Panc1 (cell line): ENCODE measurements at regions not wholly inside any gene's neighbourhood (a gene's known extent, or its start where the extent isn't known, plus 50 kb on each side); places are given as distances from the start of the nearest gene placed in this dataset.

Experiments used
- ATAC-seq: fragments of 200-7000 bp; cut with Tn5 transposase; 2 replicates; pipeline ENCODE4 v1.9.1; 2020; ENCODE audit warnings: mild to moderate bottlenecking, moderate library complexity
- BruUV-seq: library from RNA; stranded (reverse); fragments of 400-500 nt; replicated peaks from 2 replicates; lab custom pipeline; 2021; lab: Mats Ljungman, UMichigan
- CTCF ChIA-PET: fragments of 300-600 bp; sonication (Branson Sonifier 250); formaldehyde crosslinking; loops from one replicate; lab custom pipeline; 2022; ENCODE audit warnings: antibody characterized with exemption; lab: Charles Lee
- POLR2A ChIA-PET: fragments of 300-600 bp; sonication (Branson Sonifier 250); formaldehyde crosslinking; loops from one replicate; lab custom pipeline; 2022; ENCODE audit warnings: antibody characterized with exemption; lab: Charles Lee
- DNase-seq: peaks from one replicate; pipeline ENCODE4 v3.0.0-alpha.2; 2010; ENCODE audit warnings: low read depth, low spot score
- H3K27ac ChIP-seq: 2 replicates; pipeline ENCODE4 v1.5.1; 2011; ENCODE audit warnings: mild to moderate bottlenecking, low read length, inconsistent platforms
- H3K27me3 ChIP-seq: fragments of 200-500 bp; sonication (Bioruptor generic); 2 replicates; pipeline ENCODE4 v1.6.0; 2014; ENCODE audit warnings: low read length, inconsistent platforms; ENCODE audit not compliant: control insufficient read depth, insufficient read depth
- H3K36me3 ChIP-seq: fragments of 200-500 bp; sonication (Bioruptor generic); 2 replicates; pipeline ENCODE4 v1.5.1; 2014; ENCODE audit warnings: inconsistent platforms, mild to moderate bottlenecking, low read length, moderate library complexity; ENCODE audit not compliant: control insufficient read depth, insufficient read depth
- H3K4me1 ChIP-seq: 2 replicates; pipeline ENCODE4 v1.5.1; 2011; ENCODE audit warnings: inconsistent platforms, mild to moderate bottlenecking, low read length, moderate library complexity; ENCODE audit not compliant: control insufficient read depth, insufficient read depth
- H3K4me3 ChIP-seq, 2 experiments: 2 replicates each; pipeline ENCODE4 v1.5.1; 2011 to 2012; ENCODE audit warnings: low read depth in 2 of 2, low read length in 2 of 2, mild to moderate bottlenecking in 2 of 2, inconsistent platforms in 1 of 2, moderate library complexity in 1 of 2
- H3K9me3 ChIP-seq: fragments of 200-500 bp; sonication (Bioruptor generic); 2 replicates; pipeline ENCODE4 v1.5.1; 2014; ENCODE audit warnings: low read depth, mild to moderate bottlenecking, inconsistent platforms, low read length, moderate library complexity; ENCODE audit not compliant: control insufficient read depth, insufficient read depth
- CTCF ChIP-seq: fragments of 450-650 bp; IDR thresholded peaks from 2 replicates; pipeline ENCODE4 v1.5.1; 2017; ENCODE audit warnings: mild to moderate bottlenecking
- POLR2AphosphoS5 ChIP-seq: IDR thresholded peaks from 2 replicates; pipeline ENCODE4 v1.6.1; 2012; ENCODE audit warnings: mild to moderate bottlenecking, low read depth, low read length, moderate library complexity
- REST ChIP-seq, 2 experiments: IDR thresholded peaks; 2 replicates each; pipeline ENCODE4 v1.6.1; 2011 to 2012; ENCODE audit warnings: low read depth in 2 of 2, control low read depth in 1 of 2, low read length in 1 of 2, mild to moderate bottlenecking in 1 of 2, moderate library complexity in 1 of 2; ENCODE audit not compliant: insufficient read depth in 1 of 2
- SIN3A ChIP-seq: IDR thresholded peaks from 2 replicates; pipeline ENCODE4 v1.6.1; 2012; ENCODE audit warnings: low read depth, mild to moderate bottlenecking, low read length, moderate library complexity, borderline replicate concordance; ENCODE audit not compliant: insufficient read depth
- TCF7L2 ChIP-seq: IDR thresholded peaks from 2 replicates; pipeline ENCODE4 v1.6.1; 2011; ENCODE audit warnings: mild to moderate bottlenecking, low read depth, low read length, inconsistent platforms
- in situ Hi-C: cut with HindIII; loops from 2 replicates; pipeline ENCODE4 v1.10.0; 2016; ENCODE audit warnings: low sequenced_read_pairs, low pct_unique_long_range_greater_than_20kb
- intact Hi-C: fragments of 100-400 bp; cut with micrococcal nuclease; formaldehyde crosslinking; loops from one replicate; pipeline ENCODE4 v1.10.0; 2022; ENCODE audit not compliant: unreplicated experiment

- H3K27me3 ChIP-seq = no peaks in the 10 kb centered on the region
- H3K27ac ChIP-seq = no peak overlapping the region
- no peaks in the 10 kb centered on the region for H3K9me3 ChIP-seq
- CTCF ChIA-PET = interaction anchor here (0.6 kb wide), 1 partner anchor 47 kb away, joined by 3 read pairs; no protein-coding TSS in a partner anchor
- in situ Hi-C loops = no loop called here
- H3K4me1 ChIP-seq = no peaks in the 10 kb centered on the region
- POLR2A ChIA-PET = no interaction called here
- intact Hi-C loops = no loop called here
- no peak for DNase-seq
- no TSS peak for BruUV-seq
- H3K36me3 ChIP-seq = no peaks in the 10 kb centered on the region
- no peak overlapping the region for H3K4me3 ChIP-seq
- no peak for TF ChIP-seq POLR2AphosphoS5
- TF ChIP-seq SIN3A = no peak
- TF ChIP-seq CTCF = no peak
- TF ChIP-seq REST (IDR thresholded peaks at IDR 0.05; ENCODE audit: insufficient read depth in 1 of 2, low read depth in 2 of 2, low read length in 1 of 2) = no peak
- 0 out of 2 replicates have a peak, but pooled peaks have one; percentile 48 for ATAC-seq
Observed at GRCh38 chr12:131229426-131230339, 276.0 kb downstream of the ADGRD1 start.

- Histone ChIP-seq H3K36me3 (no peaks in the 10 kb centered on the region), H3K27me3 (no peaks in the 10 kb centered on the region), H3K9me3 (no peaks in the 10 kb centered on the region), H3K4me1 (no peaks in the 10 kb centered on the region), H3K4me3 (no peak overlapping the region), H3K27ac (no peak overlapping the region)
- ATAC-seq (no peak), DNase-seq (no peak)
- ChIA-PET POLR2A (no interaction called here), CTCF (no interaction called here)
- intact Hi-C loops = no loop called here
- TF ChIP-seq POLR2AphosphoS5 (no peak), CTCF (no peak), REST (IDR thresholded peaks at IDR 0.05; ENCODE audit: insufficient read depth in 1 of 2, low read depth in 2 of 2, low read length in 1 of 2) (no peak), SIN3A (no peak), TCF7L2 (no peak)
- in situ Hi-C loops = no loop called here
- BruUV-seq = no TSS peak
Observed at GRCh38 chr12:131230340-131231031, 276.8 kb downstream of the ADGRD1 start.
